HG02571 (cell line): ENCODE measurements at regions not wholly inside any gene's neighbourhood (a gene's known extent, or its start where the extent isn't known, plus 50 kb on each side); places are given as distances from the start of the nearest gene placed in this dataset.
"Not testable (repeated sequence)": the region's sequence is repeated elsewhere in the genome, so short reads cannot be mapped to it uniquely, and the experiment has no call there.

Source experiments
- ATAC-seq: cut with Tn5 transposase; IDR thresholded peaks from one replicate; pipeline ENCODE4 v1.9.1; 2021; ENCODE audit warnings: mild to moderate bottlenecking, moderate library complexity; ENCODE audit not compliant: unreplicated experiment

DNA sequence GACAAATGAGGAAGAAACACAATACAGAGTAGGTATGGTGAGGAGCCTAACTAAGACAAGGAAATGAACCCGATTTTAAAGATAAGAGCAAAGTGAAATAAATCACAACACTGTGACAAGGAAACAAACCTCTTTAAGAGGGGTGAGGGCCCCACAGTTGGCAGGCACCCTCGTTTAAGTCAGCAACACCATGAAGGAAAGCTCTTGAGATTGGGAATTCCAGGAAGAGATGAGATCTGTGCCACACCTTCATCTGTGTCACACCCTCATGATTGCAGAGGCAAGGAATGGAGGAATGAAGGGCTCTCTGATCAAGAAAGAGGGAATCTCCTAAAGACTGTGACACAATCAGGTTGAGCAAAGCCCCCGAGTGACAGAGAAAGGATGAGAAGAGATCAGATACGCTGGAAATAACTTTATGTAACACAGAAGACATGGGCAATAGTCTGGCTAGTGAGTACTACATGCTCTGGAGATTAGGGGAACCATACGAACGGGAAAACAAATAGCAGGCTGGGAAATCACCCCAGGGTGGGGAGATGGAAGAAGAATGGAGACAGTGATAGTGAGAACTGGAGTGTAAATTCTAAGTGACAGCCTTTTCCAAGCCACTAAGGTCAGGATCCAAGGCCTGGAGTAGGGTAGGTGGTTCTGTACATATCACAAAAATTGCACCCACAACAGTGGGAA is 51.7 kb upstream of the TERB2 start:
- ATAC-seq, result not testable (repeated sequence)
